ENCODE measurements at regions not wholly inside any gene's neighbourhood (a gene's known extent, or its start where the extent isn't known, plus 50 kb on each side); places are given as distances from the start of the nearest gene placed in this dataset.
A peak's percentile ranks its signal among the peaks of the same experiment; 100 is the strongest.
"Not testable (repeated sequence)": the region's sequence is repeated elsewhere in the genome, so short reads cannot be mapped to it uniquely, and the experiment has no call there.

DNA sequence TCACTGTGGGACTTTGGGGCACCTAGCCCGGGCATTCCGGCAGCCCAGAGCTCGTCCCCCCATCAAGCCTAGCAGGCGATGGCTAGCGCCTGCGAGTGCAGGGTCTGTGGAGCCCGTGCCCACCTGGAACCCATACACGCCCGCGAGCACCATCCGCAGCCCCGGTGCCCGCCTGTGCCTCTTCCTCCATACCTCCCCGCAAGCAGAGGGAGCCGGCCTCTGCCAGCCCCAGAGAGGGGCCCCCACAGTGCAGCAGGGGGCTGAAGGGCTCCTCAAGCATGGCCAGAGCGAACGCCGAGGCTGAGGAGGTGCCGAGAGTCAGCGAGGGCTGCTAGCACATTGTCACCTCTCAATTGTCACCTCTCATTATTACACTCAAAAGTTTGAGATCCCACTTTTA, 167.8 kb upstream of the EPHA6 start:
- ATAC-seq, result no peak
- Histone ChIP-seq H3K9me3 (no peaks in the 10 kb centered on the region), H3K27ac (no peak overlapping the region), H3K4me3 (no peak overlapping the region), H3K36me3 (no peaks in the 10 kb centered on the region), H3K27me3 (no peaks in the 10 kb centered on the region), H3K4me1 (no peaks in the 10 kb centered on the region)
- 85 to 96% (median 87%) methylated on average over 19 to 20 of the region's 20 CpGs for WGBS, 4 donors
- intact Hi-C loops (cut with DNase I), result no loop called here
- no peak for TF ChIP-seq POLR2A (IDR thresholded peaks at IDR 0.05)
- TF ChIP-seq, protein P1, sequence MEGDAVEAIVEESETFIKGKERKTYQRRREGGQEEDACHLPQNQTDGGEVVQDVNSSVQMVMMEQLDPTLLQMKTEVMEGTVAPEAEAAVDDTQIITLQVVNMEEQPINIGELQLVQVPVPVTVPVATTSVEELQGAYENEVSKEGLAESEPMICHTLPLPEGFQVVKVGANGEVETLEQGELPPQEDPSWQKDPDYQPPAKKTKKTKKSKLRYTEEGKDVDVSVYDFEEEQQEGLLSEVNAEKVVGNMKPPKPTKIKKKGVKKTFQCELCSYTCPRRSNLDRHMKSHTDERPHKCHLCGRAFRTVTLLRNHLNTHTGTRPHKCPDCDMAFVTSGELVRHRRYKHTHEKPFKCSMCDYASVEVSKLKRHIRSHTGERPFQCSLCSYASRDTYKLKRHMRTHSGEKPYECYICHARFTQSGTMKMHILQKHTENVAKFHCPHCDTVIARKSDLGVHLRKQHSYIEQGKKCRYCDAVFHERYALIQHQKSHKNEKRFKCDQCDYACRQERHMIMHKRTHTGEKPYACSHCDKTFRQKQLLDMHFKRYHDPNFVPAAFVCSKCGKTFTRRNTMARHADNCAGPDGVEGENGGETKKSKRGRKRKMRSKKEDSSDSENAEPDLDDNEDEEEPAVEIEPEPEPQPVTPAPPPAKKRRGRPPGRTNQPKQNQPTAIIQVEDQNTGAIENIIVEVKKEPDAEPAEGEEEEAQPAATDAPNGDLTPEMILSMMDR (IDR thresholded peaks at IDR 0.05), result no peak
- DNase-seq, result peak in 1 of 5 donors; percentile 40

DNA sequence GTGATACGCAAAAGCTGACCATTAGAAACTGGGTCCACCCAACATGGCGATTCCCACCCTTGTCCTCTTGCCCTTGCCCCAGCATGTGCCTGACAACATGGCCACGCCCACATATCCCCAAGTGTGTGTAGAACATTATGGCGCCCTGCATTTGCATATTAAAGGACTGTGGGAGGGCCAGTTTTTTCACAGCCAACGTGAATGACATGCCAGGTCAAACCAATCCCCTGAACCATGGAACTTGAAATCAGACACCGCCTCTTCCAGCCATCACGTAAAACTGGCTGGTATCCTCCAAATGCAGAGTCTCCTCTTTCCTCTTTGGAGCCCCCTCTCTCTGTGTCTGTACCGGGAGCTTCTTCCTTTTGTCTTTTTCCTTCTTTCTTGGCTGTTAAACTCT, 156.7 kb upstream of the EPHA6 start:
- DNase-seq, result no peak
- Histone ChIP-seq H3K27ac (no peak overlapping the region), H3K27me3 (no peaks in the 10 kb centered on the region), H3K36me3 (no peaks in the 10 kb centered on the region), H3K4me1 (no peaks in the 10 kb centered on the region), H3K4me3 (no peak overlapping the region), H3K9me3 (peaks cover 0 to 15% (median 1%) of the 10 kb centered on the region in 12 donors)
- 74 to 82% (median 81%) methylated on average over 8 of the region's 8 CpGs for WGBS, 4 donors
- TF ChIP-seq, protein P1 (IDR thresholded peaks at IDR 0.05), result no peak
- no peak for TF ChIP-seq POLR2A (IDR thresholded peaks at IDR 0.05)
- ATAC-seq, result no peak
- intact Hi-C loops (cut with DNase I), result no loop called here

DNA sequence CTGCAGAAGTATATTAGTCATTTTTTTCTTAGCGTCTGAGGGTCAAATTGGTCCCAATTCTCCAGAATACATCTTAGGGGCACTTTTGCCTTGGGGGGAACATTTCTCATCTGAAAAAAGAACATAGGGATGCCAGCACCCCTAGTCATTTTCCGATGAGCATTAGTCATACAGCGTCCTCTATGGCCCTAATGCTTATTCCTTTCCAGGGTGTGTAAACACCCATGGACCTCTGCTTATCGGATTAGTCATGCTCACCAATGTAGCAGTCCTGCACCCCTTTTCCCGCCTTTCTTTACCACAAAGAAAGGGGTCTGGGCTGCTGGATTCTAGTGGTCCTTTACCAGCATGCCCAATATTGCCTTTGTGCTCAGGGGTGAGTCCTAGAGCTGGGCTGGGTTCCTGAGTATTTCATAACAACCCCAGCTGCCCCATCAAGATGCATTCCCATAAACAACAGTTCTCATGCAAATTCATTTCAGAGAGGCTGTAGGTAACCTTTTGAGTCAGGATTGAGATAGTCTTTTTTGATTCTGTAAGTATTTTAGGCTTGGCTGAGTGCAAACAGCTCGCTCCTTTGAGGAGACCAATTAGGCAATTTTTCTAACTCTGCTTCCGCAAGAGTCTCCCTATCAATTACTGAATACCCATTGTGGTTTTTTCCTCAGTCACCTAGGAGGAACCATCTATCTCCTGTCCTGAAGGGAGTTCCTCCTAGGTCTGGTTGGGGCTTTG, 142.4 kb upstream of the EPHA6 start:
- H3K4me3 ChIP-seq; H3K27ac ChIP-seq; intact Hi-C loops (cut with DNase I); H3K27me3 ChIP-seq; H3K4me1 ChIP-seq; DNase-seq; H3K36me3 ChIP-seq; ATAC-seq; H3K9me3 ChIP-seq: not testable (repeated sequence)
- WGBS, 4 donors, result 83 to 87% (median 84%) methylated on average over 7 of the region's 7 CpGs

DNA sequence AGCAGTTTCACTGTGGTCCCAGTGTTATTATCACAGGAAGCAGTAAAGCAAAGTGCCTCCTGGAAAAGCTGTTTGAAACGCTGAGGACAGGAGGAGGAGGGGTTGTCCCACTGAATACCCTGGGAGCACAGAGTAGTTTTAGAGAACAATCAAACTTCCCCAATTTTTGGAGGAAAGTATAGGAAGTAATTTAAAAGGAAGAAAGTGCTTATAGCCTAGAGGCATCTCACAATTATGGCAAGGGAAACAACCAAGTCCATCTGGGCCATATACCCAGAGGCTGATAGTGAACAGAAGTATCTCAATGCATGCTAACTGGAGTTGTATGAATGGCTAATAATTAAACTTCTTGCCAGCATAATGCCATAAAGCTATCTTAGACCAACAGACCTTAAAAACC, 137.2 kb upstream of the EPHA6 start:
- no peaks in the 10 kb centered on the region for H3K4me1 ChIP-seq
- peaks cover 0 to 13% (median 0%) of the 10 kb centered on the region in 12 donors for H3K9me3 ChIP-seq
- intact Hi-C loops (cut with DNase I), result no loop called here
- 0 to 10% (median 2%) methylated on average over 1 of the region's 1 CpG for WGBS, 4 donors
- H3K27ac ChIP-seq, result no peak overlapping the region
- DNase-seq (no peak), ATAC-seq (no peak)
- no peaks in the 10 kb centered on the region for H3K27me3 ChIP-seq
- no peaks in the 10 kb centered on the region for H3K36me3 ChIP-seq
- no peak overlapping the region for H3K4me3 ChIP-seq
- TF ChIP-seq, protein P1 (IDR thresholded peaks at IDR 0.05), result no peak
- TF ChIP-seq POLR2A (IDR thresholded peaks at IDR 0.05), result no peak

DNA sequence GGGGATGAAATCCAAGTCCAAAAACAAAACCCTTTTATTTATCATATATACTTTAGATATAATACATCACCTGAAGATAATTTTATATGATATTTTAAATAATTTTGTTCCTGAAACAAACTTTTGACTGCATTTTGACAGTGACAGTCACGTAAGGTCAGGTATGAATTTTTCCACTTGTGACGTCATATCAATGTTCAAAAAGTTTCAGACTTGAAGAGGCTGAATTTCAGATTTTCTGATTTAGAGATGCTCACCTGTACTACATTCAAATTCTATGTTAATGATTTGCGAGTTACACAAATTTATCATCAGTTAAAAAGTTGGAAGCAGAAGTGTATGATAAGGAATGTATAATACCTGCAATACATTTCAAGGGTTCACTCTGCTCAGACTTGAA, 136.1 kb upstream of the EPHA6 start:
- TF ChIP-seq, protein P1 (IDR thresholded peaks at IDR 0.05), result no peak
- no peak for TF ChIP-seq POLR2A (IDR thresholded peaks at IDR 0.05)
- Histone ChIP-seq H3K36me3 (no peaks in the 10 kb centered on the region), H3K27me3 (no peaks in the 10 kb centered on the region), H3K9me3 (peaks cover 0 to 17% (median 0%) of the 10 kb centered on the region in 12 donors), H3K4me3 (no peak overlapping the region), H3K4me1 (no peaks in the 10 kb centered on the region), H3K27ac (no peak overlapping the region)
- intact Hi-C loops (cut with DNase I), result no loop called here
- DNase-seq (no peak), ATAC-seq (no peak)
- 87 to 91% (median 89%) methylated on average over 3 of the region's 3 CpGs for WGBS, 4 donors
